Neural cell (in vitro differentiated cells): ENCODE measurements at regions not wholly inside any gene's neighbourhood (a gene's known extent, or its start where the extent isn't known, plus 50 kb on each side); places are given as distances from the start of the nearest gene placed in this dataset.

Source experiments
- H2AFZ ChIP-seq: fragments of 200-600, 300-800 bp; sonication (generic), shearing (Covaris generic); 2 replicates; pipeline ENCODE4 v1.6.0; 2014; ENCODE audit warnings: low read depth, mild to moderate bottlenecking, antibody characterized with exemption, low read length, moderate library complexity
- H3F3A ChIP-seq: fragments of 200-600 bp; shearing (Covaris generic); 2 replicates; pipeline ENCODE4 v1.6.1; 2016; ENCODE audit warnings: mild to moderate bottlenecking, moderate library complexity, mixed read lengths, antibody characterized with exemption, low read length; ENCODE audit not compliant: insufficient read depth, poor library complexity, severe bottlenecking
- H3K27ac ChIP-seq: fragments of 200-600, 300-800 bp; sonication (generic), shearing (Covaris generic); 2 replicates; pipeline ENCODE4 v1.5.1; 2014; ENCODE audit warnings: mild to moderate bottlenecking, low read length, moderate library complexity
- H3K27me3 ChIP-seq: fragments of 300-800, 200-600 bp; sonication (generic), shearing (Covaris generic); 2 replicates; pipeline ENCODE4 v1.6.0; 2014; ENCODE audit warnings: mild to moderate bottlenecking, low read depth, low read length, moderate library complexity; ENCODE audit not compliant: insufficient read depth
- H3K36me3 ChIP-seq: fragments of 300-800, 200-600 bp; sonication (generic), shearing (Covaris generic); 2 replicates; pipeline ENCODE4 v1.5.1; 2014; ENCODE audit warnings: mild to moderate bottlenecking, antibody characterized with exemption, low read length, moderate library complexity; ENCODE audit not compliant: insufficient read depth
- H3K4me2 ChIP-seq: fragments of 300-800, 200-600 bp; sonication (generic), shearing (Covaris generic); 2 replicates; pipeline ENCODE4 v1.6.0; 2014; ENCODE audit warnings: mild to moderate bottlenecking, low read length
- H3K4me3 ChIP-seq: fragments of 300-800, 200-600 bp; sonication (generic), shearing (Covaris generic); 2 replicates; pipeline ENCODE4 v1.5.1; 2014; ENCODE audit warnings: mild to moderate bottlenecking, low read length, moderate library complexity
- H3K79me2 ChIP-seq: fragments of 200-600 bp; shearing (Covaris generic); replicated peaks from 2 replicates; pipeline ENCODE4 v1.6.0; 2014; ENCODE audit warnings: mild to moderate bottlenecking, low read length, moderate library complexity; ENCODE audit not compliant: insufficient read depth
- H3K9ac ChIP-seq: fragments of 300-800, 200-600 bp; sonication (generic), shearing (Covaris generic); 2 replicates; pipeline ENCODE4 v1.6.1; 2016; ENCODE audit warnings: mild to moderate bottlenecking, low read length, mixed read lengths
- H3K9me2 ChIP-seq: fragments of 200-600 bp; shearing (Covaris generic); 2 replicates; pipeline ENCODE4 v1.6.1; 2016; ENCODE audit warnings: mild to moderate bottlenecking, low read length, mixed read lengths; ENCODE audit not compliant: insufficient read depth
- H3K9me3 ChIP-seq: fragments of 200-600, 300-800 bp; sonication (generic), shearing (Covaris generic); 2 replicates; pipeline ENCODE4 v1.6.1; 2016; ENCODE audit warnings: mild to moderate bottlenecking, mixed run types, low read length, moderate library complexity, mixed read lengths
- H4K20me1 ChIP-seq: fragments of 200-600 bp; shearing (Covaris generic); 2 replicates; pipeline ENCODE4 v1.6.1; 2016; ENCODE audit warnings: mild to moderate bottlenecking, mixed run types; ENCODE audit not compliant: insufficient read depth
- EP300 ChIP-seq: fragments of 450-650 bp; conservative IDR thresholded peaks from 2 replicates; pipeline ENCODE4 v1.6.1; 2014; ENCODE audit warnings: antibody characterized with exemption, mild to moderate bottlenecking, moderate library complexity; ENCODE audit not compliant: poor library complexity, severe bottlenecking
- POLR2AphosphoS5 ChIP-seq: IDR thresholded peaks from 2 replicates; pipeline ENCODE4 v1.6.1; 2012
- RAD21 ChIP-seq: fragments of 450-650 bp; conservative IDR thresholded peaks from 2 replicates; pipeline ENCODE4 v1.6.1; 2014; ENCODE audit warnings: antibody characterized with exemption, mild to moderate bottlenecking, moderate library complexity
- TAF1 ChIP-seq: IDR thresholded peaks from 2 replicates; pipeline ENCODE4 v1.6.1; 2012; ENCODE audit warnings: low read depth
- TF ChIP-seq, protein P1 (sequence below): IDR thresholded peaks from 2 replicates; pipeline ENCODE4 v1.6.1; 2012; ENCODE audit warnings: borderline replicate concordance

DNA sequence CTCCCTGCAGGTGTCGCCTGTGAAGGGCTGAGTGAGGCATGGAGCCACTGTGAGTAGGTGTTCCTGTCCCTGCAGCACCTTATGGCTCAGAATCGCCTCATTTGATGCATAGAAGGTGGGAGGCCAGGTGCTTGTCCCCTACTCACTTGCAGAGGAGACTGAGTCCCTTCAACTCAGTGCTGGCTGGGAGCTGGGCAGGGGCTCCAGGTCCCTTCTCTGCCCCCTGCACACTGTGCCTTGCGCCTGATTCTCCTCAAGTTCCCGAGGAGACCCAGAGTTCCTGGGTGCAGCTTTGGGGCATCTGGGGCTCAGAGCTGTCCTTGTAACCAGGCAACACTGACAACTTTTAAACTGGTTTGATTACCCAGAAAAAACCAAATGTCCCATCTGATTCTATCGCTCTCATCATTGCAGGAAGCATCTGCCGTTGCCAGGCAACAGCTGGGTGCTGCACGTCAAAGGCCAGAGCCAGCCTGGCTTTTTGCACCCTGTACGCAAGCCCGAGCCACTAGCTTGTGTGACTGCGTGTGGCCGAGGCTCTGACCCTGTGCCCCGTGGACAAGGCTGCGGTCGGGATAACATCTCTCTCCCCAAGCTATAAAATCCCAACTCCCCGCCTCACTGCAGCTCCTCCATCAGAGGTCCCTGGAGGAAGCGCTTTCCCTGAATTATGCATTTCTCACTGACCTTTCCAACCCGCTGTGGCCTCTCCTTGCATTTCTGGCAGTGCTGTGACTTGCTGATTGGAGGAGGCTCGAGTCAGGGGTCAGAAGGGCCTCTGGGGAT lies 130.8 kb upstream of the HDAC4 start:
- TF ChIP-seq, protein P1, sequence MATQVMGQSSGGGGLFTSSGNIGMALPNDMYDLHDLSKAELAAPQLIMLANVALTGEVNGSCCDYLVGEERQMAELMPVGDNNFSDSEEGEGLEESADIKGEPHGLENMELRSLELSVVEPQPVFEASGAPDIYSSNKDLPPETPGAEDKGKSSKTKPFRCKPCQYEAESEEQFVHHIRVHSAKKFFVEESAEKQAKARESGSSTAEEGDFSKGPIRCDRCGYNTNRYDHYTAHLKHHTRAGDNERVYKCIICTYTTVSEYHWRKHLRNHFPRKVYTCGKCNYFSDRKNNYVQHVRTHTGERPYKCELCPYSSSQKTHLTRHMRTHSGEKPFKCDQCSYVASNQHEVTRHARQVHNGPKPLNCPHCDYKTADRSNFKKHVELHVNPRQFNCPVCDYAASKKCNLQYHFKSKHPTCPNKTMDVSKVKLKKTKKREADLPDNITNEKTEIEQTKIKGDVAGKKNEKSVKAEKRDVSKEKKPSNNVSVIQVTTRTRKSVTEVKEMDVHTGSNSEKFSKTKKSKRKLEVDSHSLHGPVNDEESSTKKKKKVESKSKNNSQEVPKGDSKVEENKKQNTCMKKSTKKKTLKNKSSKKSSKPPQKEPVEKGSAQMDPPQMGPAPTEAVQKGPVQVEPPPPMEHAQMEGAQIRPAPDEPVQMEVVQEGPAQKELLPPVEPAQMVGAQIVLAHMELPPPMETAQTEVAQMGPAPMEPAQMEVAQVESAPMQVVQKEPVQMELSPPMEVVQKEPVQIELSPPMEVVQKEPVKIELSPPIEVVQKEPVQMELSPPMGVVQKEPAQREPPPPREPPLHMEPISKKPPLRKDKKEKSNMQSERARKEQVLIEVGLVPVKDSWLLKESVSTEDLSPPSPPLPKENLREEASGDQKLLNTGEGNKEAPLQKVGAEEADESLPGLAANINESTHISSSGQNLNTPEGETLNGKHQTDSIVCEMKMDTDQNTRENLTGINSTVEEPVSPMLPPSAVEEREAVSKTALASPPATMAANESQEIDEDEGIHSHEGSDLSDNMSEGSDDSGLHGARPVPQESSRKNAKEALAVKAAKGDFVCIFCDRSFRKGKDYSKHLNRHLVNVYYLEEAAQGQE = no peak
- TF ChIP-seq TAF1 = no peak
- Histone ChIP-seq H3K36me3 (no peaks in the 10 kb centered on the region), H3F3A (no peaks in the 10 kb centered on the region), H4K20me1 (no peaks in the 10 kb centered on the region), H3K4me2 (no peak overlapping the region), H2AFZ (no peak overlapping the region), H3K27ac (no peak overlapping the region), H3K9ac (peak overlapping the region; percentile 29), H3K79me2 (no peaks in the 10 kb centered on the region), H3K27me3 (no peaks in the 10 kb centered on the region), H3K9me3 (no peaks in the 10 kb centered on the region), H3K4me3 (peak overlapping the region; percentile 19), H3K9me2 (no peaks in the 10 kb centered on the region)

DNA sequence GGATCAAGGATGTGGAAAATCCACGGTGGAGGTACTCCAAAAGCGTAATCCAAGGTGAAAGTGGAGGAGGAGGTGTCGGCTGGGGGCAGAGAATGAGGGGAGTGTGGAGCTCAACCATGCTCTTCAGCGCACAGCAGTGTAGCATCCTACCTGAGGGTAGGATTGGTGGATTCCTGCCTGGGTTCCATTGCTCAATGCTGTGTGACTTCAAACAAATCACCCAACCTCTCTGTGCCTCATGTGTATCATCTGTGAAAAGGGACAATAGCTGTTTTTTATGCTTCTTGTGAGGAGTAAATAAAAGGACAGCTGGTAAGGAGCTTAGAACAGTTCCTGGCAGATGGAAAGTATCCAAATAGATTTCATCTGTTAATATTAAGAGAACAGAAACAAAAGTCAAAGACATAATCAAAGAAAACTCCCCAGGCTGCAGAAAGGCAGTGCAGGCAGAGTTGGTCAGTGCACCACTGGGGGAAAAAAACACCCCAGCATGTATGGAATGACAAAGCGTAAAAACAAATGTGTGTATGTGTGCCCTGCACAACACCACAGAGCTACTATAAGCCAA lies 130.0 kb upstream of the HDAC4 start:
- Histone ChIP-seq H4K20me1 (no peaks in the 10 kb centered on the region), H3K36me3 (no peaks in the 10 kb centered on the region), H3K9ac (no peak overlapping the region), H3K9me2 (no peaks in the 10 kb centered on the region), H3K79me2 (no peaks in the 10 kb centered on the region), H3K27ac (no peak overlapping the region), H3K4me2 (no peak overlapping the region), H3K9me3 (no peaks in the 10 kb centered on the region), H3K4me3 (no peak overlapping the region), H2AFZ (no peak overlapping the region), H3F3A (no peaks in the 10 kb centered on the region), H3K27me3 (no peaks in the 10 kb centered on the region)
- TF ChIP-seq POLR2AphosphoS5 (no peak), RAD21 (no peak), EP300 (no peak)
- TF ChIP-seq, protein P1 = no peak
